Stimulated activated memory B cell treated with anti-CD40 and anti-IgM and Interleukin-4, amounts not matched to agents 10 μg/mL and 1 μg/mL and 100 μg/mL, for 72 hours (primary cell): ENCODE measurements at regions not wholly inside any gene's neighbourhood (a gene's known extent, or its start where the extent isn't known, plus 50 kb on each side); places are given as distances from the start of the nearest gene placed in this dataset.

Source experiments
- ATAC-seq: fragments of 150-1000 bp; cut with Tn5 transposase; 2 replicates; pipeline ENCODE4 v1.10.0; 2021
- H3K27ac Mint-ChIP-seq: one replicate; pipeline ENCODE4 v1.8.0; 2022; ENCODE audit warnings: mild to moderate bottlenecking, mixed read lengths
- H3K27me3 Mint-ChIP-seq: one replicate; pipeline ENCODE4 v1.8.0; 2022; ENCODE audit warnings: mixed read lengths
- H3K36me3 Mint-ChIP-seq: one replicate; pipeline ENCODE4 v1.8.0; 2022; ENCODE audit warnings: mixed read lengths
- H3K4me1 Mint-ChIP-seq: one replicate; pipeline ENCODE4 v1.8.0; 2022; ENCODE audit warnings: mixed read lengths
- H3K4me3 Mint-ChIP-seq: one replicate; pipeline ENCODE4 v1.8.0; 2022; ENCODE audit warnings: mild to moderate bottlenecking, moderate library complexity, mixed read lengths
- H3K9me3 Mint-ChIP-seq: one replicate; pipeline ENCODE4 v1.8.0; 2022; ENCODE audit warnings: mixed read lengths

GRCh38 chr4:156344397-156344796 lies 390.7 kb upstream of the CTSO start:
- no peaks in the 10 kb centered on the region for H3K36me3 Mint-ChIP-seq
- H3K9me3 Mint-ChIP-seq = no peaks in the 10 kb centered on the region

GRCh38 chr4:156336511-156336910 lies 382.8 kb upstream of the CTSO start:
- no peak overlapping the region for H3K4me3 Mint-ChIP-seq
- no peaks in the 10 kb centered on the region for H3K4me1 Mint-ChIP-seq
- ATAC-seq = no peak
- H3K36me3 Mint-ChIP-seq = no peaks in the 10 kb centered on the region
- peaks cover 9% of the 10 kb centered on the region for H3K9me3 Mint-ChIP-seq
- H3K27ac Mint-ChIP-seq = no peak overlapping the region
- H3K27me3 Mint-ChIP-seq = no peaks in the 10 kb centered on the region

More at GRCh38 chr4:156344397-156344796, 390.7 kb upstream of the CTSO start:
- no peak overlapping the region for H3K27ac Mint-ChIP-seq
- H3K4me1 Mint-ChIP-seq = no peaks in the 10 kb centered on the region
- H3K27me3 Mint-ChIP-seq = no peaks in the 10 kb centered on the region
- H3K4me3 Mint-ChIP-seq = no peak overlapping the region
- ATAC-seq = no peak

DNA sequence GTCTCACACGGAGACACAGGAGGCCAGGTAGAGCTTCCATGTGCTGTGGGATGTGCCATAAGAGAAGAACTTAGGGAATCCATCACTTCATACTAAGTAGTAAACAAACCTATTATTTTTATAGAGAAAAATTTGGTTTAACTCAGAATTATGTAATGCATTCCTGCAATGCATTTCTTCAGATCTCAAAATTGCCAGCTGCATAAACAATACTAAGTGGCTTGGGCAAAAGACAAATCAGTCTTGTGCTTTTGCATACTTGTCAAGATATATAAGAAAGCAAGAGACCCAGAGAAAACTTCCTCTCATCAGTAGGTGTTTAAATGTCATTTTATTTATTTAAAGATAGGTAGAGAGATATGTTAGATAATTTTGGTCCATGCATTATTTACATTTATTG lies 382.1 kb upstream of the CTSO start:
- H3K4me3 Mint-ChIP-seq = no peak overlapping the region
- no peaks in the 10 kb centered on the region for H3K27me3 Mint-ChIP-seq
- no peak overlapping the region for H3K27ac Mint-ChIP-seq
- H3K36me3 Mint-ChIP-seq = no peaks in the 10 kb centered on the region
- no peaks in the 10 kb centered on the region for H3K4me1 Mint-ChIP-seq
- peaks cover 9% of the 10 kb centered on the region for H3K9me3 Mint-ChIP-seq
- no peak for ATAC-seq

DNA sequence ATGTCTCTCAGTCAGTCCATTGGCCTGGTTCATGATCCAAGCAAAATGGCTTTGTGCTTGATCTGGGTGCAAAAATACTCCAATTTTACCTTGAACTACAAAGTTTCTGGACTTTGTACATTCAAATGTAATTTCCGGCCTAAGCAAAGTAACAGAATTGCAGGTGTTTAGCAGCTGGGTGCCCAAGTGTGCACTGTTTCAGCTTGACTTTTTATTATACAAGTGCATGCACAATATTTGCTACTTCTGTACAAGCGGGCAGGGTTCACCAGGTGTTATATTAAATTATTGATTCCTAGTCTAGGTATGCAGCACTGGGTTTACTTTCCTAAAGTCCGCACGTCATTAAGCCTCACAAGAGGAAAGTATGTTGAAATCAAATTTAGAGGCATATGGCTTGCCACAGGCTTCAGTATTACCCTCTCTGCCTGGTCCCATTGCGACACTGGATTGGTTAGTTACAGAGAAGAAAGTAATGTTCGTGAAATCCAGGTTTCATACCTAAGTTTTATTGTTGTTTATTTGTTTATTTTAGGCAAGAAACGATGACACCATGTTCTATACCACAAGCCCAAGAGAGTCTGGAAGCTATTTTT lies 376.9 kb upstream of the CTSO start:
- no peak for ATAC-seq
- Mint-ChIP-seq H3K27ac (no peak overlapping the region), H3K9me3 (peaks cover 3% of the 10 kb centered on the region), H3K27me3 (no peaks in the 10 kb centered on the region), H3K4me1 (no peaks in the 10 kb centered on the region), H3K4me3 (no peak overlapping the region), H3K36me3 (no peaks in the 10 kb centered on the region)

- Mint-ChIP-seq H3K36me3 (no peaks in the 10 kb centered on the region), H3K9me3 (peaks cover 3% of the 10 kb centered on the region), H3K4me1 (no peaks in the 10 kb centered on the region), H3K27ac (no peak overlapping the region), H3K27me3 (no peaks in the 10 kb centered on the region), H3K4me3 (no peak overlapping the region)
- no peak for ATAC-seq
Observed at GRCh38 chr4:156329779-156330178, 376.1 kb upstream of the CTSO start.

DNA sequence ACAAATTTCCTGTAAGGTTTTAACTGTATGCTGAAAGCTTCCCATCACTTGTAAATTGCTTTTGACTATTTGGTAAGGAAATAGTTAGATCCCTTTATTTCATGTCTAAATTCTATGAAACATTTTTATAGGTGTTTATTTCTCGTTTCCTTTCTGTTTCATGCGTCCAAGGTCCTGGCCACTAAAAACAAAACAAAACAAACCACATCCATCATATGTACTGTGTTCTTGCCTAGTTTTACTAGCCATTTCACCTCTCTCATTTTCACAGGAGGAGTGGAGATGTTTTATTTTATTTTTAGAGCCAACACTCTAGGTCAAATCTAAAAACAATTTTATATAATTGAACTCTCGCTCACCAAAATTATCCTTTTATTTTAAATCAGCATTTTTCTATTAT lies 375.2 kb upstream of the CTSO start:
- H3K27me3 Mint-ChIP-seq = no peaks in the 10 kb centered on the region
- no peak overlapping the region for H3K4me3 Mint-ChIP-seq
- H3K36me3 Mint-ChIP-seq = no peaks in the 10 kb centered on the region
- no peaks in the 10 kb centered on the region for H3K4me1 Mint-ChIP-seq
- H3K27ac Mint-ChIP-seq = no peak overlapping the region
- ATAC-seq = no peak
- H3K9me3 Mint-ChIP-seq = peaks cover 3% of the 10 kb centered on the region

- Mint-ChIP-seq H3K4me3 (no peak overlapping the region), H3K9me3 (no peaks in the 10 kb centered on the region), H3K36me3 (no peaks in the 10 kb centered on the region), H3K27ac (no peak overlapping the region), H3K4me1 (no peaks in the 10 kb centered on the region), H3K27me3 (no peaks in the 10 kb centered on the region)
- no peak for ATAC-seq
Observed at GRCh38 chr4:156326246-156326645, 372.6 kb upstream of the CTSO start.

GRCh38 chr4:156322592-156322991 lies 368.9 kb upstream of the CTSO start:
- Mint-ChIP-seq H3K4me3 (no peak overlapping the region), H3K4me1 (no peaks in the 10 kb centered on the region), H3K27ac (no peak overlapping the region), H3K36me3 (no peaks in the 10 kb centered on the region), H3K27me3 (no peaks in the 10 kb centered on the region), H3K9me3 (peaks cover 4% of the 10 kb centered on the region)
- ATAC-seq = no peak

GRCh38 chr4:156321203-156321602 lies 367.5 kb upstream of the CTSO start:
- H3K4me1 Mint-ChIP-seq = no peaks in the 10 kb centered on the region
- H3K27ac Mint-ChIP-seq = no peak overlapping the region
- no peak for ATAC-seq
- no peaks in the 10 kb centered on the region for H3K36me3 Mint-ChIP-seq
- no peak overlapping the region for H3K4me3 Mint-ChIP-seq
- H3K27me3 Mint-ChIP-seq = no peaks in the 10 kb centered on the region
- peaks cover 8% of the 10 kb centered on the region for H3K9me3 Mint-ChIP-seq

GRCh38 chr4:156313497-156313896 lies 359.8 kb upstream of the CTSO start:
- Mint-ChIP-seq H3K4me3 (no peak overlapping the region), H3K27ac (no peak overlapping the region), H3K36me3 (no peaks in the 10 kb centered on the region), H3K9me3 (peaks cover 4% of the 10 kb centered on the region), H3K27me3 (no peaks in the 10 kb centered on the region), H3K4me1 (no peaks in the 10 kb centered on the region)
- no peak for ATAC-seq

GRCh38 chr4:156312261-156312847 lies 358.7 kb upstream of the CTSO start:
- H3K36me3 Mint-ChIP-seq = no peaks in the 10 kb centered on the region
- no peak overlapping the region for H3K27ac Mint-ChIP-seq
- H3K4me3 Mint-ChIP-seq = no peak overlapping the region
- no peaks in the 10 kb centered on the region for H3K4me1 Mint-ChIP-seq
- no peak for ATAC-seq
- no peaks in the 10 kb centered on the region for H3K27me3 Mint-ChIP-seq
- peaks cover 3% of the 10 kb centered on the region for H3K9me3 Mint-ChIP-seq

DNA sequence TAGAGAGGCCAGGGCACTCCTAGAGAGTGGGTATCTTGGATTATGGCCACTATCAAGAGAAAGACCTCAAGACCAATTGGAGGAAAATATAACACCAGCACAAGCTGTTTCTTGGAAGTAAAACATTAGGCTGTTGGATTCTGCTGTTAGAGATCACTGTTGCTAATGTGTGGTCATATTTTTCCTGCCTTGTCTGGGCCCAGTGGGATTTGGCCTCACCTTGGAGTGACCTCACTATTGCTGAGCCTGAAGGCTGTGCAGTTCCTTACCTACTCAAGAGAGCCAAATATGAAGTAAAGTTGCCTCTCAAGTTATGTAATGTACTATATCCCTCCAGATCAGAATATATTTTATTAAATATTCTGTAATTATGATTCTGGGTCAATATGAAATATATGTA lies 355.4 kb upstream of the CTSO start:
- Mint-ChIP-seq H3K4me1 (no peaks in the 10 kb centered on the region), H3K9me3 (no peaks in the 10 kb centered on the region), H3K4me3 (no peak overlapping the region), H3K27ac (no peak overlapping the region), H3K36me3 (no peaks in the 10 kb centered on the region), H3K27me3 (no peaks in the 10 kb centered on the region)
- ATAC-seq = no peak

DNA sequence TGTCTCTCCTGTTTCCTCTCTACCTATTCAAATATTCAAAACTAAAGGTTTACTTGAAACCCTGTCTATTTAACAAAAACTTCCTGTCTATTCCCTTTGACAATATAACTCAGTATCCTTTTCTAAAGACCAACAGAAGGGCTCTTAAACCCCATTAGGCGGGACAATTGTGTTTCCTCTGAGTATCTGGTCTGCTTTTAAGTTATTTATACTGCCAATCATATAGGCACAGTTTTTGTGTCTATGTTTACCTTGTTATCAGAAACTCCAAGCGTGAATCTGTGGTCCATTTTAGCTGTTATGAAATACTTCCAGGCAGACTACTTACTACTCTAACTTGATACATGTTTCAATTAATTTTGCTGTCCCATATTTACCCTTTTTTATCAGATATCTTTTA lies 350.0 kb upstream of the CTSO start:
- no peak overlapping the region for H3K27ac Mint-ChIP-seq
- no peaks in the 10 kb centered on the region for H3K4me1 Mint-ChIP-seq
- H3K27me3 Mint-ChIP-seq = no peaks in the 10 kb centered on the region
- no peak overlapping the region for H3K4me3 Mint-ChIP-seq
- ATAC-seq = no peak
- no peaks in the 10 kb centered on the region for H3K36me3 Mint-ChIP-seq
- no peaks in the 10 kb centered on the region for H3K9me3 Mint-ChIP-seq

- Mint-ChIP-seq H3K4me3 (no peak overlapping the region), H3K36me3 (no peaks in the 10 kb centered on the region), H3K9me3 (no peaks in the 10 kb centered on the region), H3K4me1 (no peaks in the 10 kb centered on the region), H3K27ac (no peak overlapping the region), H3K27me3 (no peaks in the 10 kb centered on the region)
- no peak for ATAC-seq
Observed at GRCh38 chr4:156298230-156298629, 344.6 kb upstream of the CTSO start.

DNA sequence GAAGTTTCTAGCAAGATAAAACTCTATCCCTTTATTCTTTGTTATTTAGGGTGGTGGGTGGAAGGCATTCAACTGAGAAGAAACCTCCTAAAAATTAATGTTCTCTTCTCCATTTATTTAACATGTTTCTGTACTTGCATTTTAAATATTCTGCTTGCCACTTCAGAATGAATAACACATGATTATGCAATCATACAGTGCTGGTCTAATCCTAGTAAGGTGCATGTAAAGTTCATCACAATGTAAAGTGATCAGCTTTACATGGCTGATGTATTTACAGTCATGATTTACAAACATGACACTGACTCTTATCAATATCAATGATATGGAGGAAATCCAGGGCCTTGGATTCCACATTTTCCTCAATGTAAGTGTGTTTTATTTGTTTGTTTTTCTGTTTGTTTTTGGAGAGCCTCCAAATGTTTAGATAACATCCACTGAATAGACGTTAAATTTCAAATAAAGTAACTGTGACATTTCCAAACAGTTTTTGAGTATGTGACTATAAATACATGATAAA lies 342.1 kb upstream of the CTSO start:
- Mint-ChIP-seq H3K36me3 (no peaks in the 10 kb centered on the region), H3K27me3 (no peaks in the 10 kb centered on the region), H3K9me3 (no peaks in the 10 kb centered on the region), H3K27ac (no peak overlapping the region), H3K4me1 (no peaks in the 10 kb centered on the region), H3K4me3 (no peak overlapping the region)
- no peak for ATAC-seq

- no peaks in the 10 kb centered on the region for H3K4me1 Mint-ChIP-seq
- no peak overlapping the region for H3K4me3 Mint-ChIP-seq
- no peaks in the 10 kb centered on the region for H3K27me3 Mint-ChIP-seq
- no peaks in the 10 kb centered on the region for H3K9me3 Mint-ChIP-seq
- ATAC-seq = no peak
- H3K36me3 Mint-ChIP-seq = no peaks in the 10 kb centered on the region
- no peak overlapping the region for H3K27ac Mint-ChIP-seq
Observed at GRCh38 chr4:156294577-156294976, 340.9 kb upstream of the CTSO start.
